GM06990 (cell line): ENCODE measurements at regions not wholly inside any gene's neighbourhood (a gene's known extent, or its start where the extent isn't known, plus 50 kb on each side); places are given as distances from the start of the nearest gene placed in this dataset.

Source experiments
- DNase-seq: peaks from one replicate; pipeline ENCODE4 v3.0.0-alpha.2; 2011; ENCODE audit not compliant: insufficient read length; ENCODE audit errors: extremely low read depth
- H3K27me3 ChIP-seq: replicated peaks from 2 replicates; pipeline ENCODE4 v1.6.0; 2011; ENCODE audit warnings: low read length; ENCODE audit not compliant: control insufficient read depth, insufficient read depth
- H3K36me3 ChIP-seq: 2 replicates; pipeline ENCODE4 v1.5.1; 2011; ENCODE audit warnings: low read length; ENCODE audit not compliant: control insufficient read depth, insufficient read depth
- H3K4me3 ChIP-seq: replicated peaks from 2 replicates; pipeline ENCODE4 v1.5.1; 2011; ENCODE audit warnings: low read depth, mild to moderate bottlenecking, control low read depth, low read length
- CTCF ChIP-seq: IDR thresholded peaks from 2 replicates; pipeline ENCODE4 v1.5.1; 2011; ENCODE audit warnings: low read length, control low read depth, mild to moderate bottlenecking, inconsistent platforms; ENCODE audit not compliant: insufficient read depth, poor library complexity, severe bottlenecking

GRCh38 chr11:45573728-45574127 lies 91.7 kb downstream of the CHST1 start:
- H3K27me3 ChIP-seq, result peaks cover 4% of the 10 kb centered on the region; the same call in 1 of the 2 replicates
- no peak for DNase-seq
- TF ChIP-seq CTCF, result no peak
- H3K4me3 ChIP-seq, result no peak overlapping the region
- H3K36me3 ChIP-seq, result no peaks in the 10 kb centered on the region

GRCh38 chr11:45572354-45573123 lies 92.9 kb downstream of the CHST1 start:
- Histone ChIP-seq H3K4me3 (no peak overlapping the region), H3K27me3 (peaks cover 4% of the 10 kb centered on the region; the same call in 1 of the 2 replicates), H3K36me3 (no peaks in the 10 kb centered on the region)
- DNase-seq, result no peak
- no peak for TF ChIP-seq CTCF

DNA sequence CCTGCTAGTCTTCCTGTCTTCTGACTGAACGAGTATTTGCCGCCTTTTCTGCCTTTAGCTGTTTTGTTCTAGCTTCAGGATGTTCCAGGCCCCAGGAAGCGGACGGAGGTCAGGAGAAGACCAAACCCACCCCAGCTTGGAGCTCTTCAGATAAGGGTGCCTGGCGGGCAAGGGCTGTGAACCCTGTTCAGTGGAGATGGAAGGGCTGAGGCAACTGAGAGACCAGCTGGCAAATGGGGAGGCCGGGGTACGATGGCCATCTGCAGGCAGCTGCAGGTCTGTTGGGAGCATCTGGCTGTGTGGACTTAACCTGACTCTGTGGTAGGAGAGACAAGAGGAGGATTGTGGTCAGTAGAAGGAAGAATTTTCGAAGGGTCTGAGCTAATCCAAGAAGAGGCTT lies 95.6 kb downstream of the CHST1 start:
- no peak for TF ChIP-seq CTCF
- peaks cover 1% of the 10 kb centered on the region; the same call in 1 of the 2 replicates for H3K27me3 ChIP-seq
- no peak for DNase-seq
- no peak overlapping the region for H3K4me3 ChIP-seq
- no peaks in the 10 kb centered on the region for H3K36me3 ChIP-seq

GRCh38 chr11:45568049-45568448 lies 97.4 kb downstream of the CHST1 start:
- Histone ChIP-seq H3K27me3 (no peaks in the 10 kb centered on the region; the same call in 1 of the 2 replicates), H3K36me3 (no peaks in the 10 kb centered on the region), H3K4me3 (no peak overlapping the region)
- no peak for DNase-seq
- no peak for TF ChIP-seq CTCF

DNA sequence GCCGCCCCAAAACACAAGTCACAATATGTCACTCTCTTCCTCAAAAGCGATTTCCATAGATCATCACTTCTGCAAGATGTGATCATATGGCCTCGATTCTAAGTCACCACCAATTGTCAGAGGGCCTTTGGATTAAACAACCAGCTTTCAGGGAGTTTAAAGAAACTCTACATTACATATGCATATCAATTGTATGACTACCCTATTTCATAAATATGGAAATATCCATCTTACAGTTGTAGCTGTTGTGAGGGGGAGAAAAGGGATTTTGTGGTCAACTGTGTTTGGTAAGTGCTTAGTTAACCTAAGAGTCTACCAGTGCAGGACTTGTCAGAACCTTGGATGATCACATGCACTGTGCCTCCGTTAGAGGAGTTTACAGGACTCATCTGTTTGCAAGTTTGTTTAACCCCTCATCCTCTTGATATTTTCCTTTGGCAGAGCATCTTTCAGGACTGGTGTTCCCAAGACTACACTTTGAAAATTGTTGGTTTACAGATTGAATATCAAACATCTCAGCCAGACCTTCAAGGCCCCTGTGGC lies 99.9 kb downstream of the CHST1 start:
- Histone ChIP-seq H3K4me3 (no peak overlapping the region), H3K36me3 (no peaks in the 10 kb centered on the region), H3K27me3 (peaks cover 1% of the 10 kb centered on the region)
- no peak for TF ChIP-seq CTCF
- DNase-seq, result no peak

DNA sequence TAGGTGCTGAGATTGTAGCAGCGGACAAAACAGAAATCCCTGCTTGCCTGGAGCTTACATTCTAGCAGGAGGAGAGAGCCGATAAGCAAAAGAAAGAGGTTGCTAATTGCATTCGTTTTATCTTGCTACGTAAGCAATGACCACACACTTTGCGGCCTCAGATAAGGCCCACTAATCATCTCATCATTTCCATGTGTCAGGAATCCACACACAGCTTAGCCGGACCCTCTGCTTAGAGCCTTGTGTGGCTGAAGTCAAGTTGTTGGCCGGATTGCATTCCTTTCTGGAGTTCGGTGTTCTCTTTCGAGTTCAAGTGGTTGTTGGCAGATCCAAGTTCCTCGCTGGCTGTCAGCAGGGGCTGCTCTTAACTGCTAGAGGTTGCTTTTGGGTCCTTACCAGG lies 101.6 kb downstream of the CHST1 start:
- H3K27me3 ChIP-seq, result peaks cover 1% of the 10 kb centered on the region
- no peak for DNase-seq
- H3K36me3 ChIP-seq, result no peaks in the 10 kb centered on the region
- TF ChIP-seq CTCF, result no peak
- H3K4me3 ChIP-seq, result no peak overlapping the region
